ENCODE measurements at regions not wholly inside any gene's neighbourhood (a gene's known extent, or its start where the extent isn't known, plus 50 kb on each side); places are given as distances from the start of the nearest gene placed in this dataset.

DNA sequence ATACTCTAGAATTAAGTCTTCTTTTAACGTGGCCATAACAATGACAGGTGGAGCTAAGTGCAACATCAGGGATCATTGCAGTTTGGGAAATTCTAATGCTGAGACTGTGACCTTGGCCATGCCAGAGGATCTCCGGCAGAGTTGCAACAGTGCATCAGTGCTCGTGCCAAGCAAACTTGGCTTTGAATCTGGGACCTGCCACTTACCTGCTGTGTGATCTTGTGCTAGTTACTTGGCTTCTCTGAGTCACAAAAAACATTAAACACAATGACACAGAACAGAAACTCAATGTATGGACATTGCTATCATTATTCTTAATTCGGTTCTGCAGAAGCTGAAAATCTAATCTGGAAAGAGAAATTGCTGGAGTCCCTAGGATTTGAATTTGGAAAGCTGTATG is 435.5 kb upstream of the CCL2 start:
- TF ChIP-seq, protein P1, sequence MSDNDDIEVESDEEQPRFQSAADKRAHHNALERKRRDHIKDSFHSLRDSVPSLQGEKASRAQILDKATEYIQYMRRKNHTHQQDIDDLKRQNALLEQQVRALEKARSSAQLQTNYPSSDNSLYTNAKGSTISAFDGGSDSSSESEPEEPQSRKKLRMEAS (IDR thresholded peaks at IDR 0.05): no peak
- TF ChIP-seq YY1 (IDR thresholded peaks at IDR 0.05; ENCODE audit: low read depth) (no peak), TAF1 (IDR thresholded peaks at IDR 0.05; ENCODE audit: low read depth) (no peak), EP300 (IDR thresholded peaks at IDR 0.05; ENCODE audit: borderline replicate concordance) (no peak), RAD21 (IDR thresholded peaks at IDR 0.05; ENCODE audit: low read depth) (no peak), EGR1 (IDR thresholded peaks at IDR 0.05) (no peak), TEAD4 (IDR thresholded peaks at IDR 0.05) (no peak), TCF12 (IDR thresholded peaks at IDR 0.05; ENCODE audit: low read depth) (no peak), FOXM1 (IDR thresholded peaks at IDR 0.05; ENCODE audit: borderline replicate concordance, low read depth) (no peak)
- TF ChIP-seq, protein P2, sequence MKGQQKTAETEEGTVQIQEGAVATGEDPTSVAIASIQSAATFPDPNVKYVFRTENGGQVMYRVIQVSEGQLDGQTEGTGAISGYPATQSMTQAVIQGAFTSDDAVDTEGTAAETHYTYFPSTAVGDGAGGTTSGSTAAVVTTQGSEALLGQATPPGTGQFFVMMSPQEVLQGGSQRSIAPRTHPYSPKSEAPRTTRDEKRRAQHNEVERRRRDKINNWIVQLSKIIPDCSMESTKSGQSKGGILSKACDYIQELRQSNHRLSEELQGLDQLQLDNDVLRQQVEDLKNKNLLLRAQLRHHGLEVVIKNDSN (IDR thresholded peaks at IDR 0.05): no peak

All from Ishikawa (cell line).